Pancreas (tissue), 10 donors: ENCODE measurements at regions not wholly inside any gene's neighbourhood (a gene's known extent, or its start where the extent isn't known, plus 50 kb on each side); places are given as distances from the start of the nearest gene placed in this dataset.

Experiments used
- ATAC-seq, 4 donors: fragments of 200-7000 bp; cut with Tn5 transposase; one replicate each; pipeline versions ENCODE4 v1.8.0 to v1.9.1; 2020; ENCODE audit warnings: mild to moderate bottlenecking in 4 of 4, moderate library complexity in 4 of 4
- DNase-seq, 6 donors: peaks; one replicate each; pipeline ENCODE4 v3.0.0-alpha.2; 2020
- FAIRE-seq: peaks from 2 replicates; lab custom pipeline; 2012; peaks lifted over from hg19 to GRCh38; lab: Jason Lieb, UNC
- H3K27ac ChIP-seq, 4 donors: fragments of 200-600 bp; sonication (generic); 1 replicate in 3 of 4; 2 replicates in 1 of 4; pipeline versions ENCODE4 v1.5.0 to v1.8.0; 2020
- H3K27me3 ChIP-seq, 4 donors: fragments of 200-600 bp; one replicate each; pipeline ENCODE4 v1.8.0; 2021
- H3K36me3 ChIP-seq, 3 donors: fragments of 200-600 bp; sonication (generic) in 1 of 3; one replicate each; pipeline versions ENCODE4 v1.5.0 to v1.8.0; 2020 to 2021
- H3K4me1 ChIP-seq, 3 donors: fragments of 200-600 bp; one replicate each; pipeline ENCODE4 v1.8.0; 2021
- H3K4me3 ChIP-seq, 4 donors: fragments of 200-600 bp; sonication (generic) in 2 of 4; one replicate each; pipeline versions ENCODE4 v1.5.0 to v1.8.0; 2020 to 2021
- H3K9me3 ChIP-seq, 4 donors: fragments of 200-600 bp; one replicate each; pipeline ENCODE4 v1.8.0; 2021
- WGBS, 2 donors: extraction: QIAGEN DNeasy Blood & Tissue Kit; methylation state at CpG; one replicate each; pipeline ENCODE4 v1.1.7; 2013; 5-methylcytosine and 5-hydroxymethylcytosine counted together
- intact Hi-C, 3 donors: fragments of 100-400 bp; cut with DNase I; formaldehyde crosslinking; loops; one replicate each; pipeline versions ENCODE4 v1.11.1 to v1.14.2; 2022
- TF ChIP-seq, protein P1 (sequence below), 4 donors: fragments of 200-600 bp; sonication (generic) in 3 of 4; IDR thresholded peaks; one replicate each; pipeline versions ENCODE4 v1.5.0 to v1.8.0; 2021; ENCODE audit warnings: antibody characterized with exemption in 4 of 4
- donor health status: healthy with polysubstance abuse.
- donor health status: DM: no; HTN: no; CAD: no; lungs with moderate emphysema.
- donor health status: DM: no; HTN: no; CAD: no.
- donor health status: control.
- donor health status: control.
- donor health status: Bipolar disorder and iron deficiency.
- donor health status: DM: yes; HTN: yes; CAD: no.
- donor health status: DM: no; HTN: no; CAD: no.
- donor health status: DM: no; HTN: no; CAD: no.
- donor health status: DM: yes; HTN: yes; CAD: no.

DNA sequence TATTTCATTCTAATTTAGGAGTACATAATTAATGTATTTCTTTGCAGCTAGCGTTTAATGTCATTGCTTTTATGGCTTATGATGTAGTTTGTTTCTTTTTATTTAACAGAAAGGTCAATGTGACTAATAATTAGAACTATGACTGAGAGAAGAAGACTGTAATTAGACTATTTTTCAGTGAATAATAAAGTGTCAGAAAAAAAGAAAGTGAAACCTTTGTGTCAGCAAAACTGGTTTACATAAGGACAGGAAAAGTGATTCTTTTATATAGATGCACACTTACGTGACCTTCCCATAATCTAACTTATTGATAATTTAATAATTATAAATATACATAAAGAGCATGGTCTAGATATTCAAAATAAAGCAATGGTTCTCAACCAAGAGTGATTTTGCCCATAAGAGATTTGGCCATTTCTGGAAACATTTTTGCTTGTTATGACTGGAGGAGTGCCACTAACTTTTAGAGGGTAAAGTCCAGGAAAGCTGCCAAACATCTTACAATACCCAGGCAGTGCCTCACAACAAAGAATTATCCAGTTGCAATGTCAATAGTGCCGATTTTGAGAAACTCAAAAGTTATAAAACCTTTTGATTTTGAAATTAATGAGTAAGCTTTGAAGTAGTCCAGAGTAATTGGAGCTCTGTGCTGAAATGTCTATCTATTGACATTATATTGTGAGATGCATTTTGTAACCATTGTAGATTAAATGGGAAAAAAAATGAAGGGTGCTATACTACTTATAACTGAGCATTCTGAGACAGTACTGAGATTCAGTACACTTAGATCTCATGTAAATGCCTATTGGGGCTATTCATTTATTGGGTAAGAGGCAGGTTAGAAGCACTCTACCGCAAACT, 227.1 kb downstream of the C12orf50 start:
- no peak overlapping the region for H3K27ac ChIP-seq
- H3K4me3 ChIP-seq: no peak overlapping the region
- no peaks in the 10 kb centered on the region for H3K9me3 ChIP-seq
- 39 to 46% methylated on average over 4 of the region's 4 CpGs for WGBS, 2 donors
- H3K4me1 ChIP-seq: peaks cover 0 to 15% (median 12%) of the 10 kb centered on the region in 3 donors
- DNase-seq (no peak), ATAC-seq (peak; percentile 40 to 86 (median 76)), FAIRE-seq (no peak)
- no peaks in the 10 kb centered on the region for H3K36me3 ChIP-seq
- H3K27me3 ChIP-seq: no peaks in the 10 kb centered on the region
- TF ChIP-seq, protein P1, sequence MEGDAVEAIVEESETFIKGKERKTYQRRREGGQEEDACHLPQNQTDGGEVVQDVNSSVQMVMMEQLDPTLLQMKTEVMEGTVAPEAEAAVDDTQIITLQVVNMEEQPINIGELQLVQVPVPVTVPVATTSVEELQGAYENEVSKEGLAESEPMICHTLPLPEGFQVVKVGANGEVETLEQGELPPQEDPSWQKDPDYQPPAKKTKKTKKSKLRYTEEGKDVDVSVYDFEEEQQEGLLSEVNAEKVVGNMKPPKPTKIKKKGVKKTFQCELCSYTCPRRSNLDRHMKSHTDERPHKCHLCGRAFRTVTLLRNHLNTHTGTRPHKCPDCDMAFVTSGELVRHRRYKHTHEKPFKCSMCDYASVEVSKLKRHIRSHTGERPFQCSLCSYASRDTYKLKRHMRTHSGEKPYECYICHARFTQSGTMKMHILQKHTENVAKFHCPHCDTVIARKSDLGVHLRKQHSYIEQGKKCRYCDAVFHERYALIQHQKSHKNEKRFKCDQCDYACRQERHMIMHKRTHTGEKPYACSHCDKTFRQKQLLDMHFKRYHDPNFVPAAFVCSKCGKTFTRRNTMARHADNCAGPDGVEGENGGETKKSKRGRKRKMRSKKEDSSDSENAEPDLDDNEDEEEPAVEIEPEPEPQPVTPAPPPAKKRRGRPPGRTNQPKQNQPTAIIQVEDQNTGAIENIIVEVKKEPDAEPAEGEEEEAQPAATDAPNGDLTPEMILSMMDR (IDR thresholded peaks at IDR 0.05): no peak
- intact Hi-C loops: no loop called here

DNA sequence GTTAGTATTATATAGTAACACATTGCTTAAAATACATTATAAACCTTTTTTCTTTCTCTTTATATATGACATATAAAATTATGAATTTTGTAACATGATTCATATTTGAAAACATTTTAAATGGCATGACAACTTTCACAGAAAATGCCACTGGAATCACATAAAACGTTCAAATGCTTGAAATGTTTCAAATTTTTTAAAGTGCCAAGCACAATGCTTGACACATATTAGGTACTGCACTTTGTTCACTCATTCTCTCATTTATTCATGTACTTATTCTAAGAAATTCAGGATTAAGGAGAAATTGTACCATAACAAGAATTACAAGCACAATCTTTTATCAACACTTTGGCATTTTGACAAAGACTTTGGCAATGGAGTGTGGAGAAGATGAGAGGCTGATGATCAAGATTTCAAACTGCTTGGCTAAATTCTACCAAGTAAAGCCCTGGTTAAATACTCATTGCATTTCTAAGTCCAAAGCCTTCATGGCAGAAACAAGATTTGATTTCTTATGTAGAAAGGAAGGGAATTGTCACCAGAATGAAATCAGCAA, 232.2 kb downstream of the C12orf50 start:
- TF ChIP-seq, protein P1 (IDR thresholded peaks at IDR 0.05): no peak
- WGBS, 2 donors: 27 to 32% methylated on average over 1 of the region's 1 CpG
- DNase-seq: no peak
- H3K9me3 ChIP-seq: no peaks in the 10 kb centered on the region
- H3K27ac ChIP-seq: no peak overlapping the region
- intact Hi-C loops: no loop called here
- H3K4me3 ChIP-seq: no peak overlapping the region
- FAIRE-seq: no peak
- H3K27me3 ChIP-seq: no peaks in the 10 kb centered on the region
- no peak for ATAC-seq
- H3K36me3 ChIP-seq: no peaks in the 10 kb centered on the region
- H3K4me1 ChIP-seq: peaks cover 0 to 7% (median under 1%) of the 10 kb centered on the region in 3 donors

DNA sequence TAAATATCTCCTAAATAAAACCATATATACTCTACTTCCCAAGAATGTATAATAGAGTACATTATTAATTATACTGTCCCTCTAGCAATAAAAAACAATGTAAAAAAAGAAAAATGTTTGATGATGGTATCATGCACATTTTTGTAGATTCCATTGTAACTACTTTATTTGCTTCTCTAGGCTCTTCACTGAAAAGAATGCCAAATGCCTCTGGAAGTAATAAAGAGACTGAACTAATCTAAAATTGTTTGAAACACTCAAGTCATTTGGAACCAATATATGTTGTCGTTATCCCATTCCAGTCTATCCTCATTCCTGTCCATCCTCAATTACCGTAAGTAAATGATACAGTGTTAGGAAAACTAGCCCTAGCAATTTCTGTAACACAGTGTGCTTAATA, 233.6 kb downstream of the C12orf50 start:
- Histone ChIP-seq H3K27me3 (no peaks in the 10 kb centered on the region), H3K4me3 (no peak overlapping the region), H3K9me3 (no peaks in the 10 kb centered on the region), H3K36me3 (no peaks in the 10 kb centered on the region), H3K4me1 (no peaks in the 10 kb centered on the region), H3K27ac (no peak overlapping the region)
- WGBS, 2 donors: 67 to 84% methylated on average over 2 of the region's 2 CpGs
- no peak for FAIRE-seq
- TF ChIP-seq, protein P1 (IDR thresholded peaks at IDR 0.05): no peak
- ATAC-seq: no peak
- DNase-seq: no peak
- intact Hi-C loops: no loop called here

DNA sequence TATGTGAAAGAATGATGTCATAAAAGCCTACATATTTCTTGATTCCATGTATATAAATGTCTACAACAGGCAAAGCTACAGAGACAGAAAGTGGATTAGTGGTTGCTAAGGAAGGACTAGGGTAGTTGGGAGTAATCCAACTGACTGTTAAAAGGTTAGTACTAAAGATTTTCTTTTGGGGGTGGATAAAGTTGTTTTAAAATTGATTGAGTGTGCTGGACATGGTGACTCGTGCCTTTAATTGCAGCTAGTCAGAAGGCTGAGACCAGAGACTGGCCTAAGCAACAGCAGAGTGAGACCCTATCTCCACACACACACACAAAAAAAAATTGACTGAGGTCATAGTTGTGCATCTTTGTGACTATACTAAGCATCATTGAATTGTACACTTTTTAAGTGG, 234.3 kb downstream of the C12orf50 start:
- 67 to 70% methylated on average over 1 of the region's 1 CpG for WGBS, 2 donors
- FAIRE-seq: no peak
- no peak for DNase-seq
- Histone ChIP-seq H3K4me3 (no peak overlapping the region), H3K4me1 (no peaks in the 10 kb centered on the region), H3K9me3 (no peaks in the 10 kb centered on the region), H3K36me3 (no peaks in the 10 kb centered on the region), H3K27ac (no peak overlapping the region), H3K27me3 (no peaks in the 10 kb centered on the region)
- TF ChIP-seq, protein P1 (IDR thresholded peaks at IDR 0.05): no peak
- no peak for ATAC-seq
- intact Hi-C loops: no loop called here

DNA sequence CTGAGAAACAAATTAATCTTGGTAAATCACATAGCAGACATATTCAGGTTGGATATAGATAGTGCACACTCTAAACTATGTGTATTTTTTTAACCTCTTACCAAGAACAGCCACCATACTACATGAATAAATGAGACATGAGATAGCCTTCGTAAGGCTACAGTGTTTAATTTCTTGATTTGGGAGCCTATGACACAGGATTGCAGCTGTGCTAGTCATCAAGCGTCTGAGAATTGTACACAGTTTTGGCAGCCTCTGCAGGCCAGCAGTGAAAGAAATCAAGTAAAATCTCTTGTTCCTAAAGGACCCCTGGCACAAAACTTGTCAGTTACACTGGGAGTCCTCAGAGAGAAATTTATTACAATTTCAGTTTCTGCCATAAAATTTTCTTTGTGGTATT, 236.1 kb downstream of the C12orf50 start:
- H3K27me3 ChIP-seq: no peaks in the 10 kb centered on the region
- H3K27ac ChIP-seq: no peak overlapping the region
- intact Hi-C loops: no loop called here
- H3K4me1 ChIP-seq: no peaks in the 10 kb centered on the region
- H3K4me3 ChIP-seq: no peak overlapping the region
- TF ChIP-seq, protein P1 (IDR thresholded peaks at IDR 0.05): no peak
- ATAC-seq: no peak
- DNase-seq: no peak
- 52 to 55% methylated on average over 2 of the region's 2 CpGs for WGBS, 2 donors
- no peaks in the 10 kb centered on the region for H3K36me3 ChIP-seq
- H3K9me3 ChIP-seq: no peaks in the 10 kb centered on the region
- FAIRE-seq: no peak
